ENCODE measurements at regions not wholly inside any gene's neighbourhood (a gene's known extent, or its start where the extent isn't known, plus 50 kb on each side); places are given as distances from the start of the nearest gene placed in this dataset.
"Not testable (repeated sequence)": the region's sequence is repeated elsewhere in the genome, so short reads cannot be mapped to it uniquely, and the experiment has no call there.

- no peak for ATAC-seq (ENCODE audit: insufficient read depth, low read depth)
Measured at GRCh38 chr10:2556883-2557282, 510.5 kb upstream of the PFKP start.

GRCh38 chr10:2548071-2548470 is 519.3 kb upstream of the PFKP start:
- H3K27me3 ChIP-seq (ENCODE audit: insufficient read depth, low read length, poor library complexity), result no peaks in the 10 kb centered on the region
- DNase-seq (no peak), ATAC-seq (ENCODE audit: insufficient read depth, low read depth) (no peak)
- peaks cover 24% of the 10 kb centered on the region for H3K4me1 ChIP-seq (ENCODE audit: insufficient read depth, low read length)
- H3K27ac ChIP-seq (ENCODE audit: low read length), result no peak overlapping the region
- no peaks in the 10 kb centered on the region for H4K20me1 ChIP-seq (ENCODE audit: insufficient read depth, low read length)
- H3K79me2 ChIP-seq (ENCODE audit: insufficient read depth, low read length), result no peaks in the 10 kb centered on the region
- TF ChIP-seq EZH2 (IDR thresholded peaks at IDR 0.05; ENCODE audit: borderline replicate concordance, low read depth, low read length, severe bottlenecking), result no peak
- TF ChIP-seq, protein P1, sequence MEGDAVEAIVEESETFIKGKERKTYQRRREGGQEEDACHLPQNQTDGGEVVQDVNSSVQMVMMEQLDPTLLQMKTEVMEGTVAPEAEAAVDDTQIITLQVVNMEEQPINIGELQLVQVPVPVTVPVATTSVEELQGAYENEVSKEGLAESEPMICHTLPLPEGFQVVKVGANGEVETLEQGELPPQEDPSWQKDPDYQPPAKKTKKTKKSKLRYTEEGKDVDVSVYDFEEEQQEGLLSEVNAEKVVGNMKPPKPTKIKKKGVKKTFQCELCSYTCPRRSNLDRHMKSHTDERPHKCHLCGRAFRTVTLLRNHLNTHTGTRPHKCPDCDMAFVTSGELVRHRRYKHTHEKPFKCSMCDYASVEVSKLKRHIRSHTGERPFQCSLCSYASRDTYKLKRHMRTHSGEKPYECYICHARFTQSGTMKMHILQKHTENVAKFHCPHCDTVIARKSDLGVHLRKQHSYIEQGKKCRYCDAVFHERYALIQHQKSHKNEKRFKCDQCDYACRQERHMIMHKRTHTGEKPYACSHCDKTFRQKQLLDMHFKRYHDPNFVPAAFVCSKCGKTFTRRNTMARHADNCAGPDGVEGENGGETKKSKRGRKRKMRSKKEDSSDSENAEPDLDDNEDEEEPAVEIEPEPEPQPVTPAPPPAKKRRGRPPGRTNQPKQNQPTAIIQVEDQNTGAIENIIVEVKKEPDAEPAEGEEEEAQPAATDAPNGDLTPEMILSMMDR (IDR thresholded peaks at IDR 0.05; ENCODE audit: borderline replicate concordance, extremely low read depth, low read length, poor library complexity, severe bottlenecking), result no peak
- H3K4me2 ChIP-seq (ENCODE audit: insufficient read depth, low read length), result no peak overlapping the region
- H3K36me3 ChIP-seq (ENCODE audit: insufficient read depth, low read length), result no peaks in the 10 kb centered on the region
- H3K9ac ChIP-seq (ENCODE audit: low read depth, low read length), result no peak overlapping the region
- H3K4me3 ChIP-seq (ENCODE audit: low read depth in 1 of 2, low read length in 2 of 2), result no peak overlapping the region
- no peak overlapping the region for H2AFZ ChIP-seq (ENCODE audit: low read depth, low read length)
- no peaks in the 10 kb centered on the region for H3K9me3 ChIP-seq (ENCODE audit: insufficient read depth, low read length, severe bottlenecking)

More at GRCh38 chr10:2556883-2557282, 510.5 kb upstream of the PFKP start:
- H3K9ac ChIP-seq (ENCODE audit: low read depth, low read length), result no peak overlapping the region
- no peak for DNase-seq
- H3K4me3 ChIP-seq (ENCODE audit: low read depth in 1 of 2, low read length in 2 of 2), result no peak overlapping the region
- no peaks in the 10 kb centered on the region for H3K9me3 ChIP-seq (ENCODE audit: insufficient read depth, low read length, severe bottlenecking)
- no peaks in the 10 kb centered on the region for H3K79me2 ChIP-seq (ENCODE audit: insufficient read depth, low read length)
- no peaks in the 10 kb centered on the region for H3K36me3 ChIP-seq (ENCODE audit: insufficient read depth, low read length)
- H3K4me2 ChIP-seq (ENCODE audit: insufficient read depth, low read length), result no peak overlapping the region
- H4K20me1 ChIP-seq (ENCODE audit: insufficient read depth, low read length), result no peaks in the 10 kb centered on the region
- TF ChIP-seq EZH2 (IDR thresholded peaks at IDR 0.05; ENCODE audit: borderline replicate concordance, low read depth, low read length, severe bottlenecking), result no peak
- TF ChIP-seq, protein P1 (IDR thresholded peaks at IDR 0.05; ENCODE audit: borderline replicate concordance, extremely low read depth, low read length, poor library complexity, severe bottlenecking), result no peak
- H2AFZ ChIP-seq (ENCODE audit: low read depth, low read length), result no peak overlapping the region
- no peaks in the 10 kb centered on the region for H3K27me3 ChIP-seq (ENCODE audit: insufficient read depth, low read length, poor library complexity)
- no peaks in the 10 kb centered on the region for H3K4me1 ChIP-seq (ENCODE audit: insufficient read depth, low read length)
- H3K27ac ChIP-seq (ENCODE audit: low read length), result no peak overlapping the region

DNA sequence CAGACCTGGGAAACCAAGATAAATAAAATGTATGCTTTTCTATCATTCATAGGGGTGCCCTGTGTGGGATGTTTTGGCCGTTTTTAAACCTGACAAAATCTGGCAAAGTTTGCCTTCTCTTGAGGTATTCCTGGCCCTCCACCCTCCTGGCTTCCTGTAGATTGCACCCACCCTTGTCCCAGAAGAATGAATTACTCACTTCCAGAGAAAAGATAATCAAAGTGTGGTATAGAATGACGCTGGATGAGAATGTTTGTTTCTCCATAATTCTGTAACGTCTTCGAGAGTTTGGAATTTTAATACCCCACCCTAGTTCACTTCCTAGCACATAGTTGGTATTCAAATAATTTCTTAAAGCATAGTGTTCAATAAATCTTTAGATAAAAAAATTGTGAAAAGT is 519.7 kb upstream of the PFKP start:
- Histone ChIP-seq H3K27ac (ENCODE audit: low read length) (no peak overlapping the region), H3K9me3 (ENCODE audit: insufficient read depth, low read length, severe bottlenecking) (no peaks in the 10 kb centered on the region), H2AFZ (ENCODE audit: low read depth, low read length) (no peak overlapping the region), H3K9ac (ENCODE audit: low read depth, low read length) (no peak overlapping the region), H3K27me3 (ENCODE audit: insufficient read depth, low read length, poor library complexity) (no peaks in the 10 kb centered on the region), H3K36me3 (ENCODE audit: insufficient read depth, low read length) (no peaks in the 10 kb centered on the region), H3K4me3 (ENCODE audit: low read depth in 1 of 2, low read length in 2 of 2) (no peak overlapping the region), H3K79me2 (ENCODE audit: insufficient read depth, low read length) (no peaks in the 10 kb centered on the region), H4K20me1 (ENCODE audit: insufficient read depth, low read length) (no peaks in the 10 kb centered on the region), H3K4me2 (ENCODE audit: insufficient read depth, low read length) (no peak overlapping the region), H3K4me1 (ENCODE audit: insufficient read depth, low read length) (peaks cover 28% of the 10 kb centered on the region)
- DNase-seq, result no peak
- ATAC-seq (ENCODE audit: insufficient read depth, low read depth), result no peak
- no peak for TF ChIP-seq EZH2 (IDR thresholded peaks at IDR 0.05; ENCODE audit: borderline replicate concordance, low read depth, low read length, severe bottlenecking)
- TF ChIP-seq, protein P1 (IDR thresholded peaks at IDR 0.05; ENCODE audit: borderline replicate concordance, extremely low read depth, low read length, poor library complexity, severe bottlenecking), result no peak

GRCh38 chr10:2546894-2547293 is 520.5 kb upstream of the PFKP start:
- not testable (repeated sequence) for H2AFZ ChIP-seq (ENCODE audit: low read depth, low read length); DNase-seq; H3K4me2 ChIP-seq (ENCODE audit: insufficient read depth, low read length); H3K27me3 ChIP-seq (ENCODE audit: insufficient read depth, low read length, poor library complexity); H3K79me2 ChIP-seq (ENCODE audit: insufficient read depth, low read length); H3K36me3 ChIP-seq (ENCODE audit: insufficient read depth, low read length); H3K9ac ChIP-seq (ENCODE audit: low read depth, low read length); H3K4me3 ChIP-seq (ENCODE audit: low read depth in 1 of 2, low read length in 2 of 2); H3K9me3 ChIP-seq (ENCODE audit: insufficient read depth, low read length, severe bottlenecking); H3K27ac ChIP-seq (ENCODE audit: low read length); ATAC-seq (ENCODE audit: insufficient read depth, low read depth); H4K20me1 ChIP-seq (ENCODE audit: insufficient read depth, low read length)
- peaks cover 36% of the 10 kb centered on the region for H3K4me1 ChIP-seq (ENCODE audit: insufficient read depth, low read length)

Data from DND-41 (cell line).